ENCODE measurements at regions not wholly inside any gene's neighbourhood (a gene's known extent, or its start where the extent isn't known, plus 50 kb on each side); places are given as distances from the start of the nearest gene placed in this dataset.
"Not testable (repeated sequence)": the region's sequence is repeated elsewhere in the genome, so short reads cannot be mapped to it uniquely, and the experiment has no call there.

GRCh38 chr4:77451530-77451929 is 154.1 kb upstream of the CXCL13 start:
- no peak for DNase-seq

GRCh38 chr4:77452117-77452516 is 153.5 kb upstream of the CXCL13 start:
- not testable (repeated sequence) for DNase-seq

- DNase-seq = no peak
Observed at GRCh38 chr4:77453911-77454310, 151.7 kb upstream of the CXCL13 start.

- no peak for DNase-seq
Observed at GRCh38 chr4:77454858-77455257, 150.8 kb upstream of the CXCL13 start.

GRCh38 chr4:77464100-77464499 is 141.5 kb upstream of the CXCL13 start:
- not testable (repeated sequence) for DNase-seq

- no peak for DNase-seq
Observed at GRCh38 chr4:77465271-77465670, 140.3 kb upstream of the CXCL13 start.

GRCh38 chr4:77466430-77466829 is 139.2 kb upstream of the CXCL13 start:
- DNase-seq = no peak

- no peak for DNase-seq
Observed at GRCh38 chr4:77471821-77472495, 133.7 kb upstream of the CXCL13 start.

- DNase-seq = no peak
Observed at GRCh38 chr4:77473509-77473908, 132.1 kb upstream of the CXCL13 start.

GRCh38 chr4:77481856-77482255 is 123.8 kb upstream of the CXCL13 start:
- DNase-seq = no peak

- DNase-seq = no peak
Observed at GRCh38 chr4:77488882-77489281, 116.7 kb upstream of the CXCL13 start.

- DNase-seq = no peak
Observed at GRCh38 chr4:77493120-77493752, 112.4 kb upstream of the CXCL13 start.

- no peak for DNase-seq
Observed at GRCh38 chr4:77493829-77494551, 111.6 kb upstream of the CXCL13 start.

- no peak for DNase-seq
Observed at GRCh38 chr4:77496457-77496856, 109.2 kb upstream of the CXCL13 start.

GRCh38 chr4:77500801-77501200 is 104.8 kb upstream of the CXCL13 start:
- no peak for DNase-seq

- no peak for DNase-seq
Observed at GRCh38 chr4:77501240-77501639, 104.4 kb upstream of the CXCL13 start.

GRCh38 chr4:77501851-77502250 is 103.8 kb upstream of the CXCL13 start:
- DNase-seq = no peak

GRCh38 chr4:77504407-77504806 is 101.2 kb upstream of the CXCL13 start:
- DNase-seq = no peak

- DNase-seq = no peak
Observed at GRCh38 chr4:77505275-77505957, 100.2 kb upstream of the CXCL13 start.

- no peak for DNase-seq
Observed at GRCh38 chr4:77505958-77506319, 99.7 kb upstream of the CXCL13 start.

GRCh38 chr4:77510367-77510766 is 95.3 kb upstream of the CXCL13 start:
- no peak for DNase-seq

GRCh38 chr4:77525538-77525937 is 80.1 kb upstream of the CXCL13 start:
- no peak for DNase-seq

- not testable (repeated sequence) for DNase-seq
Observed at GRCh38 chr4:77527900-77528299, 77.7 kb upstream of the CXCL13 start.

GRCh38 chr4:77538144-77538543 is 67.5 kb upstream of the CXCL13 start:
- DNase-seq = no peak

All from DMS79 (cell line).